CD14-positive monocyte (primary cell): ENCODE measurements at regions not wholly inside any gene's neighbourhood (a gene's known extent, or its start where the extent isn't known, plus 50 kb on each side); places are given as distances from the start of the nearest gene placed in this dataset.

Experiments used
- DNase-seq, 3 donors: peaks; one replicate each; pipeline ENCODE4 v3.0.0-alpha.2; 2011 to 2022
- H2AFZ ChIP-seq: 2 replicates; pipeline ENCODE4 v1.6.0; 2012; ENCODE audit warnings: mild to moderate bottlenecking, low read depth, low read length, inconsistent platforms; ENCODE audit not compliant: insufficient read depth, poor library complexity, severe bottlenecking
- H3K27ac ChIP-seq, 2 donors: 1 replicate in 1 of 2; 2 replicates in 1 of 2; pipeline ENCODE4 v1.5.1; 2012 to 2013; ENCODE audit warnings: low read length in 2 of 2, control low read depth in 1 of 2, inconsistent platforms in 1 of 2, low read depth in 1 of 2, mild to moderate bottlenecking in 1 of 2
- H3K27me3 ChIP-seq, 2 donors: one replicate each; pipeline versions ENCODE4 v1.6.0 to v1.6.1; 2011 to 2013; ENCODE audit warnings: low read length in 2 of 2; ENCODE audit not compliant: control insufficient read depth in 2 of 2, insufficient read depth in 2 of 2
- H3K36me3 ChIP-seq, 2 donors: replicated peaks in 1 of 2; 1 replicate in 1 of 2; 2 replicates in 1 of 2; pipeline versions ENCODE4 v1.5.1 to v1.6.1; 2012 to 2013; ENCODE audit warnings: low read length in 2 of 2, control low read depth in 1 of 2, inconsistent platforms in 1 of 2, mild to moderate bottlenecking in 1 of 2; ENCODE audit not compliant: insufficient read depth in 2 of 2, control insufficient read depth in 1 of 2
- H3K4me1 ChIP-seq, 2 donors: 1 replicate in 1 of 2; 2 replicates in 1 of 2; pipeline versions ENCODE4 v1.5.1 to v1.6.1; 2012 to 2013; ENCODE audit warnings: low read length in 2 of 2, control low read depth in 1 of 2, inconsistent platforms in 1 of 2, mild to moderate bottlenecking in 1 of 2, moderate library complexity in 1 of 2; ENCODE audit not compliant: insufficient read depth in 2 of 2, control insufficient read depth in 1 of 2
- H3K4me2 ChIP-seq: replicated peaks from 2 replicates; pipeline ENCODE3; 2012; ENCODE audit warnings: low read length, moderate library complexity, mild to moderate bottlenecking; ENCODE audit not compliant: poor library complexity, severe bottlenecking; ENCODE audit errors: extremely low read depth
- H3K4me3 ChIP-seq, 3 experiments: fragments of 200-600 bp in 1 of 3; sonication (generic) in 1 of 3; replicated peaks in 1 of 3; 1 replicate in 2 of 3; 2 replicates in 1 of 3; pipeline ENCODE4 v1.5.1; 2011 to 2013; ENCODE audit warnings: low read length in 3 of 3, mild to moderate bottlenecking in 3 of 3, control low read depth in 2 of 3, low read depth in 2 of 3, inconsistent platforms in 1 of 3, moderate library complexity in 1 of 3
- H3K79me2 ChIP-seq: 2 replicates; pipeline ENCODE4 v1.6.0; 2012; ENCODE audit warnings: mild to moderate bottlenecking, control low read depth, inconsistent platforms, low read length, moderate library complexity; ENCODE audit not compliant: insufficient read depth
- H3K9ac ChIP-seq: 2 replicates; pipeline ENCODE4 v1.6.0; 2017; ENCODE audit warnings: low read length, mild to moderate bottlenecking; ENCODE audit not compliant: insufficient read depth, poor library complexity, severe bottlenecking
- H3K9me3 ChIP-seq, 2 donors: replicated peaks in 1 of 2; 1 replicate in 1 of 2; 2 replicates in 1 of 2; pipeline versions ENCODE4 v1.5.1 to v1.6.1; 2012 to 2013; ENCODE audit warnings: low read length in 2 of 2, control low read depth in 1 of 2; ENCODE audit not compliant: control insufficient read depth in 1 of 2, insufficient read depth in 1 of 2
- H4K20me1 ChIP-seq: 2 replicates; pipeline ENCODE4 v1.6.0; 2012; ENCODE audit warnings: mild to moderate bottlenecking, low read length, control low read depth, moderate library complexity; ENCODE audit not compliant: insufficient read depth
- H3K27ac Mint-ChIP-seq, 7 donors: one replicate each; pipeline ENCODE4 v1.8.0; 2020; ENCODE audit warnings: mild to moderate bottlenecking in 7 of 7, mixed read lengths in 7 of 7, moderate library complexity in 6 of 7, inconsistent platforms in 2 of 7
- H3K27me3 Mint-ChIP-seq, 3 donors: one replicate each; pipeline ENCODE4 v1.8.0; 2021 to 2022; ENCODE audit warnings: low read depth in 3 of 3, mild to moderate bottlenecking in 3 of 3, mixed read lengths in 3 of 3, moderate library complexity in 3 of 3, inconsistent platforms in 1 of 3
- H3K36me3 Mint-ChIP-seq, 2 donors: one replicate each; pipeline ENCODE4 v1.8.0; 2020; ENCODE audit warnings: mixed read lengths in 2 of 2, inconsistent platforms in 1 of 2, mild to moderate bottlenecking in 1 of 2
- H3K4me1 Mint-ChIP-seq: one replicate; pipeline ENCODE4 v1.8.0; 2020; ENCODE audit warnings: mild to moderate bottlenecking, mixed read lengths
- H3K4me3 Mint-ChIP-seq, 2 donors: one replicate each; pipeline ENCODE4 v1.8.0; 2020; ENCODE audit warnings: mild to moderate bottlenecking in 2 of 2, mixed read lengths in 2 of 2, moderate library complexity in 1 of 2
- H3K9me3 Mint-ChIP-seq, 7 donors: one replicate each; pipeline ENCODE4 v1.8.0; 2020 to 2022; ENCODE audit warnings: mixed read lengths in 7 of 7, mild to moderate bottlenecking in 6 of 7, moderate library complexity in 6 of 7, inconsistent platforms in 2 of 7
- CTCF ChIP-seq: fragments of 200-600 bp; IDR thresholded peaks from one replicate; pipeline ENCODE4 v1.8.0; 2022; ENCODE audit warnings: antibody characterized with exemption, mild to moderate bottlenecking
- WGBS: methylation state at CpG from one replicate; pipeline ENCODE4 v1.1.5; 2013; ENCODE audit warnings: missing lambda C conversion rate; ENCODE audit not compliant: insufficient coverage; 5-methylcytosine and 5-hydroxymethylcytosine counted together
- intact Hi-C, 2 donors: fragments of 100-400 bp; cut with micrococcal nuclease; formaldehyde crosslinking; loops; one replicate each; pipeline versions ENCODE4 v1.15.0 to v1.15.1; 2023

- TF ChIP-seq CTCF: no peak
- H3K4me3 Mint-ChIP-seq: no peak overlapping the region
- no peak overlapping the region for H3K9ac ChIP-seq
- H4K20me1 ChIP-seq: no peaks in the 10 kb centered on the region
- H3K9me3 Mint-ChIP-seq: peaks cover 13 to 29% (median 20%) of the 10 kb centered on the region in 7 donors
- H3K79me2 ChIP-seq: no peaks in the 10 kb centered on the region
- H3K36me3 Mint-ChIP-seq: no peaks in the 10 kb centered on the region
- no peak for DNase-seq
- no peak overlapping the region for H2AFZ ChIP-seq
- no peak overlapping the region for H3K27ac ChIP-seq
- peaks cover 0 to 2% (median 0%) of the 10 kb centered on the region in 3 donors for H3K27me3 Mint-ChIP-seq
- no peaks in the 10 kb centered on the region for H3K36me3 ChIP-seq
- no peak overlapping the region for H3K4me3 ChIP-seq
- peaks cover 29 to 33% of the 10 kb centered on the region in 2 donors for H3K9me3 ChIP-seq
- H3K27me3 ChIP-seq: no peaks in the 10 kb centered on the region
- intact Hi-C loops: no loop called here
- H3K4me1 ChIP-seq: no peaks in the 10 kb centered on the region
- H3K4me1 Mint-ChIP-seq: no peaks in the 10 kb centered on the region
- H3K4me2 ChIP-seq: no peak overlapping the region
- H3K27ac Mint-ChIP-seq: no peak overlapping the region
These were observed 776.7 kb downstream of the DTWD2 start for GRCh38 chr5:118211606-118212005.

- Histone ChIP-seq H3K79me2 (no peaks in the 10 kb centered on the region), H3K36me3 (no peaks in the 10 kb centered on the region), H3K4me3 (no peak overlapping the region), H3K4me2 (no peak overlapping the region), H3K9me3 (peaks cover 28 to 34% of the 10 kb centered on the region in 2 donors), H2AFZ (no peak overlapping the region), H3K27ac (no peak overlapping the region), H3K27me3 (no peaks in the 10 kb centered on the region), H3K4me1 (no peaks in the 10 kb centered on the region), H4K20me1 (no peaks in the 10 kb centered on the region), H3K9ac (no peak overlapping the region)
- no peaks in the 10 kb centered on the region for H3K4me1 Mint-ChIP-seq
- H3K27me3 Mint-ChIP-seq: peaks cover 0 to 2% (median 0%) of the 10 kb centered on the region in 3 donors
- TF ChIP-seq CTCF: no peak
- no peak for DNase-seq
- intact Hi-C loops: no loop called here
- 96% methylated on average over 22 of the region's 23 CpGs for WGBS
- no peaks in the 10 kb centered on the region for H3K36me3 Mint-ChIP-seq
- H3K9me3 Mint-ChIP-seq: peaks cover 9 to 30% (median 20%) of the 10 kb centered on the region in 7 donors
- no peak overlapping the region for H3K27ac Mint-ChIP-seq
- no peak overlapping the region for H3K4me3 Mint-ChIP-seq
These were observed 780.3 kb downstream of the DTWD2 start for GRCh38 chr5:118208031-118208453.
